ENCODE measurements at regions not wholly inside any gene's neighbourhood (a gene's known extent, or its start where the extent isn't known, plus 50 kb on each side); places are given as distances from the start of the nearest gene placed in this dataset.

DNA sequence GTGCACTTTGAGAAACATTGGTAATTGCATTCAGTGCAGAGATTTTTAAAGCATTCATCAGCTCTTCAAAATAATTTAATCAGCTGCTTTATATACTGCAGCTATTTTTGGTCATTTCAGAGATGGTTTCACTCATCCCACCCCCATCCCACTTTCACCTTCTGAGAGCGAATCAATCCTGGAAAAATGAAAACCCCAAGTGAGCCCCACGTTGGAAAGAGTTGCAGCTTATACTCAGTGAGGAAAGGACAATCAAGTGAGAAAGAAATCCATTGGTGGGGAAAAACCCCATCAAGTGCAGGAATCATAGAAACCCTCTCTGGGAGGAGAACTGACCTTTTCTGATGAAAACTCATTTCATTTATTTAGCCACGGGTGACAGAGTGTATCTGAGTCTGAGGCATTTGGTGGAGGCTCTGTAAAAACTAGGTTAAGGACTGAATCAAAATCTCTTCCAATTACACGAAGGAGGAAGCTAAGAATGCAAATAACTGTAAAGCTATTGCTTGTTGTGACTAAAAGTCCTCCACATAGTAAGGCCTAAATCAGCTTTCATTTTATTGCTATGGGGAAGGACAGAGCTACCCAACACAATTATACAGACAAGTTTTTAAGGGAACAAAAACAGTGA, 240.4 kb upstream of the PGRMC2 start:
- DNase-seq (ENCODE audit: low read depth, low spot score): no peak
- Mint-ChIP-seq H3K27me3 (ENCODE audit: low read depth) (no peaks in the 10 kb centered on the region), H3K4me3 (no peak overlapping the region)

DNA sequence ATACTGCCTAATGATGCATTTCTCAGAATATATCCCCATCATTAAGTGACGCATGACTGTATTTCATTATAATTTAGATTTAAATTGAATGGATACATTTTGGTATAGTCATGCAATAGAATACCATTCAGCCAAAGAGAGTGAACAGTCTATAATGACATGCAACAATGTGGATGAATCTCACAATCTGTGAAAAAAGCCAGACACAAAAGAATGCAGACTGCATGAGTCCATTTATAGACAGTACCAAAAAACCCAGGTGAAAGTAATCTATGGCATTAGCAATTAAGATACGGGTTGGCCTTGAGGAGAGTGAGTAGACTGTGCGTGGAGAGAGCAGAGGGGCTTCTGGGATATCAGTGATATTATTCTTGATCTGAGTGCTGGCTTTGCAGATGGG, 239.7 kb upstream of the PGRMC2 start:
- no peaks in the 10 kb centered on the region for H3K9me3 Mint-ChIP-seq
- H3K4me1 Mint-ChIP-seq: peaks cover 14% of the 10 kb centered on the region
- DNase-seq (ENCODE audit: low read depth, low spot score): no peak
- H3K36me3 Mint-ChIP-seq (ENCODE audit: low read depth): no peaks in the 10 kb centered on the region
- no peak overlapping the region for H3K4me3 Mint-ChIP-seq
- H3K27me3 Mint-ChIP-seq (ENCODE audit: low read depth): no peaks in the 10 kb centered on the region
- TF ChIP-seq, protein P1, sequence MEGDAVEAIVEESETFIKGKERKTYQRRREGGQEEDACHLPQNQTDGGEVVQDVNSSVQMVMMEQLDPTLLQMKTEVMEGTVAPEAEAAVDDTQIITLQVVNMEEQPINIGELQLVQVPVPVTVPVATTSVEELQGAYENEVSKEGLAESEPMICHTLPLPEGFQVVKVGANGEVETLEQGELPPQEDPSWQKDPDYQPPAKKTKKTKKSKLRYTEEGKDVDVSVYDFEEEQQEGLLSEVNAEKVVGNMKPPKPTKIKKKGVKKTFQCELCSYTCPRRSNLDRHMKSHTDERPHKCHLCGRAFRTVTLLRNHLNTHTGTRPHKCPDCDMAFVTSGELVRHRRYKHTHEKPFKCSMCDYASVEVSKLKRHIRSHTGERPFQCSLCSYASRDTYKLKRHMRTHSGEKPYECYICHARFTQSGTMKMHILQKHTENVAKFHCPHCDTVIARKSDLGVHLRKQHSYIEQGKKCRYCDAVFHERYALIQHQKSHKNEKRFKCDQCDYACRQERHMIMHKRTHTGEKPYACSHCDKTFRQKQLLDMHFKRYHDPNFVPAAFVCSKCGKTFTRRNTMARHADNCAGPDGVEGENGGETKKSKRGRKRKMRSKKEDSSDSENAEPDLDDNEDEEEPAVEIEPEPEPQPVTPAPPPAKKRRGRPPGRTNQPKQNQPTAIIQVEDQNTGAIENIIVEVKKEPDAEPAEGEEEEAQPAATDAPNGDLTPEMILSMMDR (conservative IDR thresholded peaks at IDR 0.05): no peak
- H3K27ac Mint-ChIP-seq (ENCODE audit: unreplicated experiment): no peak overlapping the region

More for the DNA sequence above, 240.4 kb upstream of the PGRMC2 start:
- H3K36me3 Mint-ChIP-seq (ENCODE audit: low read depth): no peaks in the 10 kb centered on the region
- no peaks in the 10 kb centered on the region for H3K9me3 Mint-ChIP-seq
- peaks cover 10% of the 10 kb centered on the region for H3K4me1 Mint-ChIP-seq
- TF ChIP-seq, protein P1 (conservative IDR thresholded peaks at IDR 0.05): no peak
- H3K27ac Mint-ChIP-seq (ENCODE audit: unreplicated experiment): no peak overlapping the region

GRCh38 chr4:128525992-128526630, 238.5 kb upstream of the PGRMC2 start:
- no peaks in the 10 kb centered on the region for H3K27me3 Mint-ChIP-seq (ENCODE audit: low read depth)
- no peaks in the 10 kb centered on the region for H3K9me3 Mint-ChIP-seq
- no peaks in the 10 kb centered on the region for H3K36me3 Mint-ChIP-seq (ENCODE audit: low read depth)
- no peak overlapping the region for H3K4me3 Mint-ChIP-seq
- H3K27ac Mint-ChIP-seq (ENCODE audit: unreplicated experiment): no peak overlapping the region
- TF ChIP-seq, protein P1 (conservative IDR thresholded peaks at IDR 0.05): no peak
- peaks cover 24% of the 10 kb centered on the region for H3K4me1 Mint-ChIP-seq
- no peak for DNase-seq (ENCODE audit: low read depth, low spot score)

DNA sequence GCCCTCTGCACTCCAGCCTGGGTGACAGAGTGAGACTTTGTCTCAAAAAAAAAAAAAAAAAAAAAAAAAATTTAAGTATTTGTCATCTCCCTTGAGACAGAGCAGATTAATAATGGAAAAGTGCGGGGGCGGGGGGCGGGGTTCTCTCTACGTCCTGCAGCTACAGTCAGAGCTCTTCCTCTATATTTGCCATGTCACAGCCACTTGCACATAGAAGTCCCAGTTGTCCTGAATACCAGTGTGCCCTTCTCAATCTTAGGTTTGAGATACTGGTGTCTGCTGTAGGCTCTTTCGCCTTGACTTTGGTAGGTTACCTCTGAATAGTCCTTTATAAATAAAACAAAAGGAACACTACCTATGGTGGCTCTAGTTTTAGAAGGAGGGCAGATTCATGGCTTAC, 237.8 kb upstream of the PGRMC2 start:
- TF ChIP-seq, protein P1 (conservative IDR thresholded peaks at IDR 0.05): no peak
- peaks cover 31% of the 10 kb centered on the region for H3K4me1 Mint-ChIP-seq
- no peaks in the 10 kb centered on the region for H3K27me3 Mint-ChIP-seq (ENCODE audit: low read depth)
- H3K9me3 Mint-ChIP-seq: no peaks in the 10 kb centered on the region
- no peaks in the 10 kb centered on the region for H3K36me3 Mint-ChIP-seq (ENCODE audit: low read depth)
- DNase-seq (ENCODE audit: low read depth, low spot score): no peak
- H3K4me3 Mint-ChIP-seq: no peak overlapping the region
- H3K27ac Mint-ChIP-seq (ENCODE audit: unreplicated experiment): no peak overlapping the region

DNA sequence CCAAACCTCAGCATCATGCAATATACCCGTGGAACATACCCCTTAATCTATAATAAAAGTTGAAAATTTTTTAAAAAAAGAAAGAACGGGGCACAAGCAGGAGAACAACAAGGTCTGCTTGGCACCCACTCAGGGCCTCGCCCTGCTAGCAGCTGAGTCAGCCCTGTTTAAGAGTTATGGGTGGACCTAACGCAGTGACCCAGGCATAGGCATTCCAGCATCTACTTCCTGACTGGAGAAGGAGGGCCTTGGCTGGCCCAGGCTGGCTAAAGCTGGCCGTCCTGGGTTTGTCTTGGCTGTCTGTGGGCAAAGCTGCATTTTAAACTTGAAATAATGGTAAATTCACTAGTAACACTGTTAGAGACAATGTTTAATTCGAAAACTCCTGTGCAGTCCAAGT, 236.7 kb upstream of the PGRMC2 start:
- DNase-seq (ENCODE audit: low read depth, low spot score): no peak
- peaks cover 32% of the 10 kb centered on the region for H3K4me1 Mint-ChIP-seq
- no peaks in the 10 kb centered on the region for H3K36me3 Mint-ChIP-seq (ENCODE audit: low read depth)
- H3K27me3 Mint-ChIP-seq (ENCODE audit: low read depth): no peaks in the 10 kb centered on the region
- TF ChIP-seq, protein P1 (conservative IDR thresholded peaks at IDR 0.05): no peak
- H3K4me3 Mint-ChIP-seq: no peak overlapping the region
- no peak overlapping the region for H3K27ac Mint-ChIP-seq (ENCODE audit: unreplicated experiment)
- no peaks in the 10 kb centered on the region for H3K9me3 Mint-ChIP-seq

Measured in neural crest cell (in vitro differentiated cells).